HG03066 (cell line): ENCODE measurements at regions not wholly inside any gene's neighbourhood (a gene's known extent, or its start where the extent isn't known, plus 50 kb on each side); places are given as distances from the start of the nearest gene placed in this dataset.

Source experiments
- ATAC-seq: cut with Tn5 transposase; IDR thresholded peaks from one replicate; pipeline ENCODE4 v1.9.1; 2021; ENCODE audit warnings: low read depth; ENCODE audit not compliant: unreplicated experiment

DNA sequence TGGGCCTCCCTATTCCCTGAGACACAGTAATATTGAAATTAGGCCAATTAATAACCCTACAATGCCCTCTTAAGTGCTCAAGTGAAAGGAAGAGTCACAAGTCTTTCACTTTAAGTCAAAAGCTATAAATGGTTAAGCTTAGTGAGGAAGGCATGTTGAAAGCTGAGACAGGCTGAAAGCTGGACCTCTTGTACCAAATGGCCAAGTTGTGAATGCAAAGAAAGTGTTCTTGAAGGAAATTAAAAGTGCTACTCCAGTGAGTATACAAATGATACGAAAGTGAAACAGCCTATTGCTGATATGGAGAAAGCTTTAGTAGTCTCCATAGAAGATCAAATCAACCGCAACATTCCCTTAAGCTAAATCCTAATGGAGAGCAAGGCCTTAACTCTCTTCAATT, 140.8 kb downstream of the PTCSC3 start:
- ATAC-seq: no peak

DNA sequence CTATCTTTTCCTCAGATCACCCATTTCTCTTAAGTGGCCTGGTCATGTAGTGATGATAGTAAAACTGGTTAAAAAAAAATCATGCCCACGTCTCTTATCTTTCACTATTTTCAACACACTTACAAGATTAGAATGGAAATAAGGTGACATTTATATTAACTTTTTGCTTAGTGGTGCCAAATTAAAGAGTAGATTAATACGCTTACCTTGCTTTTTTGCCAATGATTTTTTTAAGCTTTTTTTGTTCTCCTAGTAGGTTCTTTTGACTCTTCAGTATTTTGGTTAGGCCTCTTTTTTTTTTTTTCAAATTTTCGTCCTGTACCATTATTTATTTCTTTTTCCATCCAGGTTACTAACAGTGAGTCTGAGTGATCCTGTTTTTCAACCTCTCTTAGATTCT, 147.9 kb downstream of the PTCSC3 start:
- no peak for ATAC-seq

DNA sequence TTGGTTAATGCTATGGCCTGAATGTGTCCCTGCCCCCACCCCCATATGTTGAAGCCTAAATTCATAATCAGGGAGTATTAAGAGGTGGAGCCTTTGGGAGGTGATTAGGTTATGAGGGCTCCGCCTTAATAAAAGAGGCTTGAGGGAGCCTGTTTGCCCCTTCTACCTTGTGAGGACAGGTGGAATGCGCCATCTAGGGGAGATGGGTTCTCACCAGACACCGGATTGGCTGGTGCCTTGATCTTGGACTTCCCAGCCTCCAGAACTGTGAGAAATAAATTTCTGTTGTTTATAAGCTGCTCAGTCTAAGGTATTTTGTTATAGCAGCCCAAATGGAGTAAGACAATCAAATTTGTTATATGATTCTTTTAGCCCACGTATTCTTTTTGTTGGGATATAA, 148.3 kb downstream of the PTCSC3 start:
- ATAC-seq: no peak

DNA sequence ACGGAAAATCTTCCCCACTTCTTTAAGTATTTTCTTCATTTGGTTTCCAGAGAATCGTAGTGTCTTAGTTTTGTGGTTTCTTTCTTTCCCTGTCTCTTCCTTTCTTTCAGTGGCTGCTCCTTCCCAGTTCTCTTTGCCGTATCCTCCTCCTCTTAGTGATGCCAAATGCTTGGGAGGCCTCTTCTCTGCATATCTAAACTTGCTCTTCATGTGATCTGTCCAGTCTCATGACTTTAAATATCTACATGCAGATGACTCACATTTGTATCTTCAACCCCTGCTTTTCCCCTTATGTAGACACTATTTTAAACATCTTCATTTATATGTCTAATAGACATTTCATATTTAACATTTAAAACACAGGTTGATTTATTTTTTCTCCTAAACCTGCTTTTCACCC, 149.2 kb downstream of the PTCSC3 start:
- no peak for ATAC-seq

DNA sequence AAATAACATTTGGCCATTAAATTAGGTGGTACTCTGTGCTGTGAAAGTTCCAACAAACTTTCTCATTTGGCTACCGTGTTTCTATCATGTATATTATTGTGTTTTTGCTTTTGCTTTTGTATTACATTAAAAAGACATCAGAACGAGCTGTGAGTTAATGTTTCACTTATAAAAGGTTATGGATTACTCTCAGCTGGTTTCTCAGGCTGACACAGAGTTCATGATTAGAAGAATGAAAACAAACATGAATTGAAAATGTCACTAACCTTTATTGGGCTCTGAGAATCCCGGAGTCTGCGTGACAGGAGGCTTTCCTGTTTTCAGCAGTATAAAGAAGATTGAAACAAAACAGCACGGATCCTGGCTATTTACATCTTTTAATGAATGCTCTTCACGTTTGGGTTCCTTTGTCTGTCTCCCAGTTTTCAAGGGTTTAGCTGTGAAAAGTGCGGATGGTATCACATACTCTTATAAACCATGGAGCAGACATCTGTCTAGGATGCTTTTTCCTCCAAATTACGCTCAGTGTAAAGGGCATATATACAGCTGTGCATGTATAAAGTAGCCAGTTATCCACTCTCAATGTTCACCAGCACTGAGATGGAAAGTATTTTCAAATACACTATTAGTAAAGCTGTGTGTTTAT, 153.6 kb downstream of the PTCSC3 start:
- ATAC-seq: no peak

DNA sequence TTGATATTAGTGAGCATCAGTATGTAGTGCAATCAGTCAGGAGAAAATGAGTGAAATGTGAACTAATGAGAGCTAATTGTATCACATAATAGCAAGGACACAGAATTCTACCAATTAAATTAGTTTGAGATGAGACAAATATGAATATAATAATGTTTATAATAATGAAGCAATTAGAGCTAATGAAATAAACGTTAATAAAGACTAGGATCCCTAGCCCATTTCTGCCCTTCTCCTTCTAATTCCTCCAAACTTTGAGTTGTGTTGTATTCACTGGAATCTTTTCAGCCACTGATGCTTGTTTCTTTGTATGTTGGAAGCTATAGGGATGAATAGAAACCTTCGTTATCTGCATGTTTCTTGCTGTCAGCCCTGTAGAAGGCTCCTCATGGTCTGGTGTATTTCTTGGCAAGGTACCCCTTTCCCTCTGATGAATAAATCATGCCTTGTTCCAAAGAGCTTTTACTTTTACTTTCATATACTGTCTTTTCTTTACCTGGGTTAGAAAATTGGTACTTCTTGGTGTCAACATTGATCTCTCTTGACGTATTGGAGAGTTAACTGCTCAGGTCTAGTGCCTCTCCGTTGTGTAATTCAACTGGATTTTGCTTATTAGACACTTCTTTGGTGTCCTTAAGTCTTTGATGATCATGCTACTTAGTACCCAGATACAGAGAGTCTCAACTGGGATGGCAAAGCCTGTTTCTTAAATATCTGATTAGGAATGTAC, 154.8 kb downstream of the PTCSC3 start:
- no peak for ATAC-seq

DNA sequence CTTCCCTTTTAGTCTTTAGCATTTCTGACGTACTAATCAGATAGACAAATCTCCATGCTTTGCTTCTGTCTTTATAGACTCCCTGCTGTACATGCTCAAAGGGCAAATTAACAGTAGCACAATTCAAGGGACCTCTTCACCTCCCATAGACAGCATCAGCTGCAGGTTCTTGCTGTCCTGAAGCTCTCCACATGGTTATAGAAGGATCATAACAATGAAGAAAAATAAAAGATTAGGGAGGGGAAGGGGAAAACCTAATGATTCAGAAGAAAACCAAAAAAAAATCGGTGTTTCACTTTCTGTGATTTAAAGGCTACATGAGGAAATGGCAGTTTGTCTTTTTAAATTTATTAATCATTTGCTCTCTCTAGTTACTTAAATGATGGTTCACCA, 155.5 kb downstream of the PTCSC3 start:
- ATAC-seq: no peak

DNA sequence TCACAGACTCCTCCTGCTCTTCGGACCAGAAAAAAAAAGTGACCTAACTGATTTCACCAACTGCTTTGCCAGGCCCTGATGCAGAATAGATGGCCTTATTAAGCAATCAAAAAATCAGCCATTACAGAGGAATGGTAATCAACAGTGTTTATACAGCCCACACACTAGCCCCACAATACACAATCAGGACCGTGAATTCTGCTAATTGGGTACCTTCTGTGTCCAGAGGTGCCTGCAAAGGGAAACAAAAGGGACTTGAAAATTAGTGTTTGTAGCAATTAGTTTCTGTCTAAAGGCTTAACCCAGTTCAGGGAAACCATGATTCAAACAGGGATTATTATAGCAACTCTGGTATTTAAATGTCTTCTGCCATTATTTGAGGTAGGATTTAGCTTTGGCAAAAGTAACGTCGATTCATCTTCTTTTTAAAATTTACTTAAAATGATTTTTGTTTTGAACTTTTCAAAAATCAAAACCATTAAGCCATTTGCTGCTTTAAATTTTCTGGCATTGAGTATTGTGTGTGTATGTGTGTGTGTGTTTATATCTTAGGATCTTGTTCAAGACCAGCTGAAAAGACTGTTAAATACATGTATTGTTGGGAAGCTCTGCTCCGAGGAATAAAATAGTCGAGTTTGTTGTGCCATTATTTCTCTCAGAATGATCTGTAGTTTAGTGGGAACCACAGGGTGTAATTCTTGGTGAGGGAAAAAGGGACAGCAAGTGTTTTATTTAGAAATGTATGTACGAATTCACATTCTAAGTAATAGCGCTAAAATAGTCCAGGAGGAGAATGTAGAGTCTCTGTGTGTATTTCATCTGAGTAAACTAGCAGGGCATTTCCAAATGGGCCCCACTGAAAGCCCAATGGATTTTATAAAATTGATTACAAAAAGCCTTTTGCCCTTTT, 156.1 kb downstream of the PTCSC3 start:
- ATAC-seq: no peak

DNA sequence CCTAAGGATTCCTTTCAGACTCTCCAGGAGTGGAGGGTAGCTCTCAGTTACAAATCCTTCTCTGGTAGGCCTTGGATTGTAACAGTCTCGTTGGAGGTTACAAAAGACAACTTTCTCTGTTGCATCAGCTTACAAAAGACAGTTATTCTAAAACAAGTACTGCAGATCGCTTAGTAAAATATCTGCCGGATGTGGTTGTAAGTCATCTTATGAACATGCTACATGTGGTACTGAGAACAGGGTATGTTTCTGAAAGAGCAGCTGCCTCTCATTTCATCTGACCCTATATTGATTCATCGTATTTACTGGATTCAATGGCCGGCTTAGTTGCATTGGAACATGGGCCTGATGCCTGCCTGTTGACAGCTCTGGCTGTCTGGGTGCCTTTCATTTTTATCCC, 157.4 kb downstream of the PTCSC3 start:
- ATAC-seq: no peak

DNA sequence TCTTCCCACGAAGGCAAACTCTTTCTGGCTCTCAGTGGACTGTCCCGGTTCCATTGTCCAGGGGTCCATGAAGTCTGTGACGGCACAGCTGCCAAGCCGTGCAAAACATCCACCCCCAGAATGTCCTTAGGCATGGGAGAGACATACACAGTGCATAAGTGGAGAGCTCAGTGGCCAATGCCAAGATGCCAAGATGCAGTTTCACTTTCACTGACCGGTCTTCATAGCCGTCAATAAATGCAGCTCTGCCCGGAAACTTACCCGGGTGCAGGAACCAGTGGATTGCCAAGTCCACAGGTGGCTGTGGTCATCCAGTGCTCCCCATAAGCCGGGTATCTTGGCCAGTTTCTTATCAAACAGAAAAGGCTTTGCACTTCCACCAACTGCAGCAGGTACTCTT, 162.3 kb downstream of the PTCSC3 start:
- no peak for ATAC-seq

DNA sequence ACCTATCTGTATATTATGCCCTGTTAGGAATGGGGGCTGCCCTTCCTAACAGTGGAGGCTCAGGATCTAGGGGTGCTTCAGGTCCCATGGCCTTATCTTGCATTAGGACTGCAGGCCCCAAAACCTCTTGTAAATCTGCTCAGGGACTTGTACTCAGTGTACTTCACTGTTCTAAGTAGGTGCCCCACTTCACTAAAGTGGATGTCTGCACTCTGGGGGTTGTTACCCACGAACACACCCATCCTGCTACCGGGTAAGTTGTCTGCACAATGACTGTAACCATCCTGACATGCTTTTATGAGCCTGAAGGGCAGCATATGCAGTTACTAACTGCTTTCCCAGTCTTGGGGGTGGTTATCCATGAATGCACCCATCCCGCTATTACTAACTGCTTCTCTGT, 163.0 kb downstream of the PTCSC3 start:
- ATAC-seq: no peak

DNA sequence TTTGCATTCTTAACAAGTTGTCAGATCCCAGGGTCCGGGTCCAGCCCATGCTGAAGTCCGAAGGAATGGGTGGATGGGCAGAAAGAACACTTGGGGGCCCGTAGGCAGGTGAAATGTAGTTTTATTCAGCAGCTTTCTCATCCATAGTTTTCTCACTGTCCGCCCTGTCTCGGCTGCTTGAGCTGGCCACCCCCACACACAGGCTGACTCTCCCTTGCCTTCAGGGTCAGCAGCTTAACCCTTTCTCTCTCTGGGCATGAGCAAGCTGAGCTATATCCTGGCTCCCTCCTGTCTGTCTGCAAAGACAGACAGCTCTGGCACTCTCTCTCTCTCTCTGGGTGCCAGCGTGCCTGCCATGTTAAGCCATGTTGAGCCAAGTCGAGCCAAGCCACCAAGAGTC, 163.9 kb downstream of the PTCSC3 start:
- ATAC-seq: no peak

DNA sequence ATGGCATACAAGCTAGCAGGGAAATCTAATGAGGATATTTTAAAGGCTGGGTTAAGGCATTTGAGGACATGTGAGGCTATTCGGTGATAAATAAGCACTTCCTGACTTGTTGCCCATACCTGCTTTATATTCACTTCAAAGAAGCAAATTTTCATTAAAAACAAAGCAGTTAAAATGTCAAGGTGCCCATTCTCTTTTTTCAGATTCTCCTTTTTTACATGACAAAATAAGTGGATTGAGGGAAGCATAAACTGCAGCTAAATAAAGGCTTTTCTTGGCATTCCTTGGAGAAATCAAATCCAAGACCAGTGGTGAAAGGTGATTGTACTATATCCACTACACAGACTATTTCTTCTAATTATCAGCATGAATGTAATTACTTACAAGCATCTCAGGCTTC, 166.9 kb downstream of the PTCSC3 start:
- ATAC-seq: no peak

DNA sequence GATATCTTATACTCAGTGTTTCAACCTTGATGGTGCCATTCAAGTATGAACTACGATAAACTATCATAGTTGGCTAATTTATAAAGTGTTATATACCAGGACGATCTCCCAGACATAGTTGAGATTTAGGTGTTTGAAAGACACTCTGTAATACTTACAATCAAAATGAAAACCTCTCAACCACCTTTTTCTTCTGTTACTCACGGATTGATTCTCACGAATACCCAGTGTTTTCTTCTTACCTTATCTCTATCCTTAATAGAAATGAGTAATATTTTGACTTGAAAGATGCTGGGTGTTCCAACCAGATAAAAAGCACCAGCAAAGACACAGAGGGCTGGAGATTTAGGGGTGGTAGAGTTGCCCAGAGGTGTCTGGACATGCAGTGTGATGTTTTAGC, 169.9 kb downstream of the PTCSC3 start:
- no peak for ATAC-seq

DNA sequence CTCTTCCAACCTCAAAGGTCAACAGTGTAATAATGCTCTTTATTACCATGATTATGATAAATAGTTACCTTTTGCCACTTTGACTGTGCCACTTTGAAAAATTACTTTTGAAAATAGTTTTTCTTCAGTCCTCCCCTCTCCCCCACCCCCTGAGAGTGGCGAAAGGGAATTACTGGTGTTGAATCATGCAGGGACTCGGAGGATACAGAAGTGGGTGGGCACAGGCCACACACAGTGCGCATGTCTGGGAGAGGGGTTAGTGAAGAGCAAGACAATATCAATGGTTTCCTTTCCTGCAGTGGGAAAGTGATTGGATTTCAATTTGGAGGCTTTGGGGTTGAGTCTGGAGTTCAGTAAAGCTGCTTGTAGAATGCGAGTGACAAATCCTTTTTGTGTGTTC, 170.9 kb downstream of the PTCSC3 start:
- no peak for ATAC-seq

DNA sequence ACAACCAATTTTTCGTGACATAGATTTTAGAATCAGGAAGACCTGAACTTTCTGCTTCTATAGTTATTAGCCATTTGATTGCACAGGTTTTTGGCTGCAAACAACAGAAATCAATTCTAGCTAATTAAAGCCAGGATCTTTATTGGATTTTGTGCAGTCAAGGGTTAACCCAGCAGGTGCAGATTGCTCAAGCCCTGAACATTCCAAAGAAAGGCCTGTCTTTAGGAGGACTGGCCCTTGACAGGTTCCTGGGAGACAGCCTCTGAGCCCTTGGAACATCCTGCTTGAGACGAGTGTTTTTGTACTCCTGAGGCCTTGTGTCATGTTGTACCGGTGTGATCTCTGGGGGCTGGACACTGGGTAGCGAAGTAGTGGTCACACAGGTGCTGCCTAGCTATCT, 174.6 kb downstream of the PTCSC3 start:
- ATAC-seq: no peak

DNA sequence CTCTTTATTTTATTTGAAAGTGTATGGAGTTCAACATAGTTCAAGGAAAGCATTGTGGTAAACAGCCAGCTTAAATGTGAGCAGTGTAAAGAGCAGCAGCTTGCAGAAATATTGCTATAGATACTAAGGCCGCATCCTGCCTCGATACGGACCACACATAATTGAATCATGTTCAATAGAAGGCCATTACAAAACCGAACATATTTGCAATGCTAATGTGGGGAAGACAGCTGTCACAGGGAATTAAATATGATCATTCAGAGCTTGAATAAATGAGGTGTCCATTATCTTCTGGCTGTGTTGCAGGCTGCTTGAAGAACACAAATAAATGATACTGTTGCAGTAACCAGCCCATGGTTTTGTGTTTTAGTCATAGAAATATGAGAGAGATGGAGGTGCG, 173.2 kb downstream of the BRMS1L start:
- no peak for ATAC-seq

DNA sequence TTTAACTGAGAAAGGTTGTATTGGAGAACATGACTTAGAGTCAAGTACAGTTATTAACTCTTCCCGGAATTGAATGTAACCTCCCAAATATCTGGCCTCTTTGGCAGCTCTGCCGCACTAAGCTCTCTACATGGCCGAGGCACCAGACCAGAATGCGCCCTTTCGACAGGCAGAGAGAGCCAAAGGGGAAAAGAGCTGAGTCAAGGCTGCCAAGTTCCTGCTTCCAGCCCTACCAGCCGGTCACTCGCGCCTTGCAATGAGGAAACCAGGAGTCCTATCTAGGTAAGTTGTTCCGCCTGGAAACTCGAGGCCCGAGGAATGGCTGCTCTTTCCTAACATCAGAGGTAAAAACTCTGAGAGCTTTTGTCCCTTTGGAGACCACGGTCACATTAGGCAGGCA, 172.2 kb downstream of the BRMS1L start:
- no peak for ATAC-seq

DNA sequence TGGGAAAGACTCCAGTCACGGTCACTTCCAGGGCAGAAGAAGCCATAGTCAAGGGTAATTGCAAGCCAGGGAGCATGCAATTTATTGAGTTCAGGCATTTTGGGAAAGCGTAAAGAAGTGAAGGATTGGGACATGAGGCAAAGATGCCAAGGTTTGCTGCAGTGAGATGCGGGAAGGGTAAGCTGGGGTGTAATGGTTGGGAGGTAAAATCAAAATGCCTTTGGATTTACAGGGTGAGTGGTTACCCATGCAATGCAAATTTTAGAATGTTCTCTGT, 167.5 kb downstream of the BRMS1L start:
- no peak for ATAC-seq

DNA sequence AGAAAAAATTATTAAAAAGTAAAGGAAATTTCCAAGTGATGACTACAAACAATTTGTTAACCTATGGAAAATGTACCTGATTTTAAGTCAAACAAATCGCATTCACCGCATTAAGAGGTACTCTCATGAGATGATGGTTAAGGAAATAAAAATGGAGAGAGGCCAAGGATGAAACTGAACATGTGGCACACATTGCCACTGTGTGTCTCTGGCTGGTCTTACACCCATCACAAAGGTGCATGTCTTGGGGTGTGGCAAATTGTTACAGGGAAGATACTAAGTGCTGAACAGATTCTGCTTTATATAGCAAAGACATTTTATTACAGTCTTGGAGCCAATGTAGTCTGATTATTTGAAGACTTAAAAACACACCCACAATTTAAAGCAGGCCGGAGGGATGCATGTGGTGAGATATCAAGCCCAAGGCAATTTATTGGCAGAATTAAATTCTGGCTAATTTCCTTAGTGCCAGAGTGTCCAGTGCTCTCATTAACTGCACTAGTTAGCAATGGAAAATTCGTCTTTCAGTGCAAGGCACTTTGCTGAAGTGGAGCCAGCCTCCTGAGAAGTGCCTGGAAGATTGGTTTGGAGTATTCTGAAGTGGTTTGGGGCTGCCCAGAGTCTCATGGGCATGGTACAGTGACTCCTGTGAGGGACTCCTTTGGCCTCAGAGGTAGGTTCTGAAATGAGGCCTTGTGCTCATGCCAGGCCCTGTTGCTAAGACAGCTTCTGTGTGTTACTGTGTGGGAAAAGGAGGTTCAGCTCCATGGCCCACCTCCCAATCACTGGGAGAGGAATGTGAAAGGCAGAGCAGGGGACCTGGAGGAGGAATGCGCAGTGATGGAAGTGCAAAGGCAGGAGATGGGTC, 166.9 kb downstream of the BRMS1L start:
- no peak for ATAC-seq

DNA sequence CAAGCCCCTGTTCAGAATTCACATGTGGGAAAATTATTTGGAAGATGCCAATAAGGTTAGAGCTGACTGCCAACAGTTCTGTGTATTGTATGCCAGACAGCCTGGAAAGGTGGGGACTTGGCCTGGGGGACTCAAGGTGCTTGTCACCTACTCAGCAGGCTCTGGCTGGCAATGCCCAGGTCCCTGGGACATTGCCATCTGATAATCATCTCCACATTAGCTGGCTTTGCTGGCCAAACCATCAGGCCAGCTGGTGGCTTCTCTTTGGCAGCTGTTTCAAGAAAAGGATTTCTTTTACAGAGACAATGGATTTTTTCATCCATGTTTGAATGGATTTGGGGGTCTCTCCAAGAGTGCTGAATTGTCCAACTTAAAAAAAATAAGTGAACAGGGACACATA, 165.2 kb downstream of the BRMS1L start:
- ATAC-seq: no peak
